ENCODE measurements at regions not wholly inside any gene's neighbourhood (a gene's known extent, or its start where the extent isn't known, plus 50 kb on each side); places are given as distances from the start of the nearest gene placed in this dataset.
A peak's percentile ranks its signal among the peaks of the same experiment; 100 is the strongest.

- DNase-seq = no peak
- intact Hi-C loops (cut with DNase I) = no loop called here
Measured at GRCh38 chr3:29183346-29184087, 97.4 kb upstream of the RBMS3 start.

GRCh38 chr3:29185706-29186105 lies 95.2 kb upstream of the RBMS3 start:
- intact Hi-C loops (cut with DNase I) = no loop called here
- DNase-seq = no peak

DNA sequence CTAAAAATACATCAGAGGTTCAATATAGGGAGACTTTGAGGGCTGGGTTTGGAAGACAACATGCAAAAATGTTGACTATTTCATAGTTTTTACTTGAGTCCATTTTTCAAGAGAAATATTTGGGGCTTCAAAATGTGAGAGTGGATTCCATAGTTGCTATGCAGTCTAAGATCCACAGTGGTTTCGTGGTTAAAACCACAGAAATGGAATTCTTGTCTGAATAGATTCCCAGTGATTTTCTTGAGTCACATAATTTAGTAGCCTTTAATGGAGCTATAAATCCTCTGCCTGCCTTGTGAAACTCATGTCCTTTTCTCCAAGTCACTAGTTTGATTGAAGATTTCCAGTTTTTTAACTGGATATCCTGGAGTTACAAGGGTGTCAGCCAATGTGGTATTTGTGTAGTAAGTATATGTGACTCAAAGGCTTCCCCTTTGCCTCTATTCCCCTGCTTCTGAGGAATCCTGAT lies 94.7 kb upstream of the RBMS3 start:
- no peak for DNase-seq
- intact Hi-C loops (cut with DNase I) = no loop called here

DNA sequence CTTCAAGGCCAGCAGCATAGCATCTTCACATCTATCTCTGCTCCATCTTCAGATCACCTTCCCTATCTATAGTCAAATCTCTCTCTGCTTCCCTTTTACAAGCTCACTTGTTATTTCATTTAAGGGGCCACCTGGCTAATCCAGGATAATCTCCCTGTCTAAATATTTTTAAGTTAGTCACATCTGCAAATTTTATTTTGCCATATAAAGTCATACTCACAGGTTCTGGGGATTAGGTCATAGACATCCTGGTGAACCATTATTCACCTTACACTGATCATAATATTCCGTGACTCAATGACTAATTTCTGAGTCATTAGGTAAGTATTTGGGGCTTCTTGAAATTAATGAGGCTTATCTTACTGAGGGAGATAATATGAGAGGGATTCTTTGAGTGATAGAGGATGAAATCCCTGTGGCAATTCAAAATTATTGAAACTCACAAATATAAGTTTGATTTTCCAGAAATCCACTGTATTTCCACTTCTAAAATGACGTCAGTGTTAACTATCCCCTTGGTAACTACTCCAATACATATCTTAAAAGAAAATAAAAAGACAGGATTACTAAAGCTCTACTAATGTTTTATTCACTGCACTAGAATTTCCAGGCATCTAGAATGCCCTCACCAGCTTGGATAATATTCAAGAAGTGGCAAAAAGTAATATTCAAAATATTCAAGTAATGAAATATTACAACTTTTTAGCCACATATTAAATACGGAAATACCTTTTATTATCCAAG lies 93.7 kb upstream of the RBMS3 start:
- no peak for DNase-seq
- intact Hi-C loops (cut with DNase I) = no loop called here

GRCh38 chr3:29189328-29189727 lies 91.5 kb upstream of the RBMS3 start:
- intact Hi-C loops (cut with DNase I) = no loop called here

GRCh38 chr3:29194139-29194538 lies 86.7 kb upstream of the RBMS3 start:
- DNase-seq = no peak
- intact Hi-C loops (cut with DNase I) = no loop called here

More at GRCh38 chr3:29189328-29189727, 91.5 kb upstream of the RBMS3 start:
- no peak for DNase-seq

GRCh38 chr3:29195056-29195455 lies 85.8 kb upstream of the RBMS3 start:
- no peak for DNase-seq
- intact Hi-C loops (cut with DNase I) = no loop called here

GRCh38 chr3:29201604-29202003 lies 79.3 kb upstream of the RBMS3 start:
- peak in 16 of 42 donors; percentile 1 to 51 (median 15) for DNase-seq
- intact Hi-C loops (cut with DNase I) = no loop called here

DNA sequence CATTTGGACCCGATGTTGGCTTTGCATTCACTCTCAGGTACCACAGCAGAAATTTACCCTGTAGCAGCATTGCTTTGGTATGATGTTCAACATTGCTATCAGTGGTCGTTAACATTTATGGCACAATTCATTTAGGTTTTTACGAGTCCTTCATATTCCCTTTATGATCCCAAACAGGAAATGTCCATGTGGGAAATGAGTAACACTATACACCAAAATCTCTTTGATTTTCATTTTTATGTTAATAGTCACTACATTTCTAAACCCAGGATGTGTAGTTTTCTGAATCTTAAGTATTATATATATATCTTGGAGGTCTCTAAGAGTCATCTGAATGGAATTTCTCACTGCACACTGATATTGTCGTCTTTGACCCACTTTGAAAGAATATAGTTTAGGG lies 78.5 kb upstream of the RBMS3 start:
- DNase-seq = no peak
- intact Hi-C loops (cut with DNase I) = no loop called here

GRCh38 chr3:29203851-29204250 lies 77.0 kb upstream of the RBMS3 start:
- intact Hi-C loops (cut with DNase I) = no loop called here
- DNase-seq = no peak

GRCh38 chr3:29207427-29207826 lies 73.4 kb upstream of the RBMS3 start:
- intact Hi-C loops (cut with DNase I) = no loop called here

GRCh38 chr3:29212789-29213433 lies 68.0 kb upstream of the RBMS3 start:
- no peak for DNase-seq
- intact Hi-C loops (cut with DNase I) = loop anchor here (2.0 kb wide), 1 partner anchor 60 kb away; no protein-coding TSS in a partner anchor

More at GRCh38 chr3:29207427-29207826, 73.4 kb upstream of the RBMS3 start:
- no peak for DNase-seq

DNA sequence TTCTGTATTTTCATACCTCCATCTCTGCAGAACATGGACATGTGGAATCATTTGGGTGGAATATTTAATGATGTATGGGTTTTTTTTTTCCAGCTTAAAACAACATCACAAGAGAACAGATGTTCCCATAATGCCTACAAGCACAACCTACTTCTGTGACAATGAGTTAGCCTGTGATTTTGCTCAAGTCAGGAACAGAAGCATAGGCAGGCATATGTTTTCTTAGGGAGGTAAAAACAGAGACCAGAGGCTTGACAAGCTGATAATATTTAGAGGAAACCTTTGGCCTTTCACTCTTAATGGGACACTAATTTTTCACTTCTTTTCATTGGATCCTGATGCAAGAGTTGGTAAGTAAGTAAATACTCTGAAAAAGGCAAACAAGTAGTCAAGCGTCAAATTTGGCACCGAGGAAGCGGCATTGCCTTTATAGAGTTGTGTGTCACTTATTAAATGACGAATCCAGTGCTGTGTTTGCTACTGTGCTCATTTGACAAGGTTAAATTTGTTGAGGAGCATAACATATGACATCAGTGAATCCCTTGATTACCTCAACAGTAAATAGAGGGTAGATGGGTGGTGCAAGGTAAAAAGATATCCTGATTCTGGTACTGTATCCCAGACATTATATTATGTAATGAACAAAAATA lies 66.7 kb upstream of the RBMS3 start:
- intact Hi-C loops (cut with DNase I) = no loop called here
- no peak for DNase-seq

- intact Hi-C loops (cut with DNase I) = no loop called here
- no peak for DNase-seq
Measured at GRCh38 chr3:29215948-29216347, 64.9 kb upstream of the RBMS3 start.

DNA sequence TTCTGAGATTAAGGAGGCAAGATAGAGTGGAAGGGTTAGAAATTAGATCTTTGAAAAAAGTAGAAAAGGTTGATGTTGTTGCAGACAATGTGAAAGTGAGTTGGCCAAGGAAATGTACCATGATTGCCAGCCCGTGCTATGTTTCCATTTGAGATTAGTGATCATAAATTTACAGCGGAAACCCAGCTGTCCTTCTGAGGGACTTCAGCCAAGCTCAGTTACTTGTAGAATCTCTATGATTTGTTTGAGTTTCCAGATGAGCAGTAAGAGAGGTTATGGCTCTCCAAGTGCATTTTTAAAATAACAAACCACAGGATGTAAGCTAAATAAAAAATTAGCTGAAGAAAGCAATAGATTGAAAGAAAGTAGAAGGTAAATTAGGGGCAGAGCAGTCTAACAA lies 54.2 kb upstream of the RBMS3 start:
- intact Hi-C loops (cut with DNase I) = no loop called here
- DNase-seq = no peak

- intact Hi-C loops (cut with DNase I) = no loop called here
- DNase-seq = no peak
Measured at GRCh38 chr3:29227307-29227706, 53.6 kb upstream of the RBMS3 start.
